Kidney (tissue), 13 donors: ENCODE measurements at regions not wholly inside any gene's neighbourhood (a gene's known extent, or its start where the extent isn't known, plus 50 kb on each side); places are given as distances from the start of the nearest gene placed in this dataset.

Source experiments
- DNase-seq, 5 donors: peaks; one replicate each; pipeline ENCODE4 v3.0.0-alpha.2; 2013 to 2020
- FAIRE-seq: peaks from 2 replicates; lab custom pipeline; 2012; peaks lifted over from hg19 to GRCh38; lab: Jason Lieb, UNC
- H3K27ac ChIP-seq, 2 donors: one replicate each; pipeline ENCODE4 v1.7.0; 2013; ENCODE audit warnings: low read depth in 2 of 2, low read length in 2 of 2, inconsistent platforms in 1 of 2
- H3K27me3 ChIP-seq: one replicate; pipeline ENCODE4 v1.7.1; 2013; ENCODE audit warnings: low read length, inconsistent platforms; ENCODE audit not compliant: control insufficient read depth, insufficient read depth
- H3K36me3 ChIP-seq, 3 donors: one replicate each; pipeline versions ENCODE4 v1.7.0 to v1.7.1; 2013; ENCODE audit warnings: low read length in 3 of 3, control low read depth in 1 of 3, inconsistent platforms in 1 of 3; ENCODE audit not compliant: insufficient read depth in 3 of 3, control insufficient read depth in 2 of 3
- H3K4me1 ChIP-seq, 3 donors: one replicate each; pipeline versions ENCODE4 v1.7.0 to v1.7.1; 2013; ENCODE audit warnings: low read length in 3 of 3, inconsistent platforms in 1 of 3, low read depth in 1 of 3; ENCODE audit not compliant: control insufficient read depth in 2 of 3, insufficient read depth in 2 of 3
- H3K4me3 ChIP-seq, 3 donors: one replicate each; pipeline versions ENCODE4 v1.7.0 to v1.8.1; 2013; ENCODE audit warnings: low read length in 3 of 3, control low read depth in 1 of 3, inconsistent platforms in 1 of 3
- H3K9ac ChIP-seq, 3 donors: one replicate each; pipeline versions ENCODE4 v1.7.0 to v1.7.1; 2013; ENCODE audit warnings: low read length in 3 of 3, control low read depth in 1 of 3, inconsistent platforms in 1 of 3
- H3K9me3 ChIP-seq, 3 donors: one replicate each; pipeline versions ENCODE4 v1.7.0 to v1.7.1; 2013; ENCODE audit warnings: low read length in 3 of 3, control low read depth in 1 of 3, inconsistent platforms in 1 of 3; ENCODE audit not compliant: control insufficient read depth in 2 of 3, insufficient read depth in 1 of 3
- CTCF ChIP-seq: IDR thresholded peaks from 3 replicates; pipeline ENCODE4 v1.5.1; 2012; ENCODE audit warnings: mild to moderate bottlenecking, moderate library complexity, borderline replicate concordance; ENCODE audit not compliant: insufficient read depth; ENCODE audit errors: extremely low read depth
- intact Hi-C: fragments of 100-400 bp; cut with DNase I; formaldehyde crosslinking; loops from one replicate; pipeline ENCODE4 v1.11.1; 2022
- donor health status: control.
- donor health status: control.
- donor health status: control.
- donor health status: control.
- donor health status: control.
- donor health status: DM: yes; HTN: yes; CAD: no.
- donor health status: Normal renal cell carcinoma (clear cell type).

GRCh38 chr7:117955046-117955445, 81.8 kb upstream of the CTTNBP2 start:
- Histone ChIP-seq H3K9ac (no peak overlapping the region), H3K4me3 (no peak overlapping the region), H3K27me3 (no peaks in the 10 kb centered on the region), H3K27ac (no peak overlapping the region), H3K4me1 (no peaks in the 10 kb centered on the region), H3K9me3 (peaks cover 0 to 11% (median 0%) of the 10 kb centered on the region in 3 donors), H3K36me3 (no peaks in the 10 kb centered on the region)
- TF ChIP-seq CTCF, result no peak
- intact Hi-C loops, result no loop called here
- FAIRE-seq, result no peak
- DNase-seq, result no peak

- FAIRE-seq, result no peak
- TF ChIP-seq CTCF, result no peak
- intact Hi-C loops, result no loop called here
Observed at GRCh38 chr7:117960351-117960750, 87.1 kb upstream of the CTTNBP2 start.

GRCh38 chr7:117961235-117961634, 88.0 kb upstream of the CTTNBP2 start:
- no peak for TF ChIP-seq CTCF
- intact Hi-C loops, result no loop called here
- DNase-seq (no peak), FAIRE-seq (no peak)
- Histone ChIP-seq H3K36me3 (no peaks in the 10 kb centered on the region), H3K27ac (no peak overlapping the region), H3K4me1 (peaks cover 0 to 4% (median 0%) of the 10 kb centered on the region in 3 donors), H3K9ac (no peak overlapping the region), H3K9me3 (no peaks in the 10 kb centered on the region), H3K27me3 (no peaks in the 10 kb centered on the region), H3K4me3 (no peak overlapping the region)

More at GRCh38 chr7:117960351-117960750, 87.1 kb upstream of the CTTNBP2 start:
- Histone ChIP-seq H3K36me3 (no peaks in the 10 kb centered on the region), H3K27me3 (no peaks in the 10 kb centered on the region), H3K4me3 (no peak overlapping the region), H3K9me3 (no peaks in the 10 kb centered on the region), H3K9ac (no peak overlapping the region), H3K27ac (no peak overlapping the region), H3K4me1 (peaks cover 0 to 4% (median 0%) of the 10 kb centered on the region in 3 donors)
- no peak for DNase-seq

- Histone ChIP-seq H3K4me1 (peaks cover 0 to 4% (median 0%) of the 10 kb centered on the region in 3 donors), H3K27ac (no peak overlapping the region), H3K9ac (no peak overlapping the region), H3K36me3 (no peaks in the 10 kb centered on the region), H3K4me3 (no peak overlapping the region), H3K9me3 (no peaks in the 10 kb centered on the region), H3K27me3 (no peaks in the 10 kb centered on the region)
- intact Hi-C loops, result no loop called here
- TF ChIP-seq CTCF, result no peak
- FAIRE-seq (no peak), DNase-seq (peak in 2 of 5 donors; percentile 16 to 32)
Observed at GRCh38 chr7:117962366-117962994, 89.2 kb upstream of the CTTNBP2 start.
